AML-193 (cell line): ENCODE measurements at regions not wholly inside any gene's neighbourhood (a gene's known extent, or its start where the extent isn't known, plus 50 kb on each side); places are given as distances from the start of the nearest gene placed in this dataset.

Experiments used
- DNase-seq, 2 experiments: peaks; one replicate each; lab custom pipeline; 2025; lab: John Stamatoyannopoulos, UW

DNA sequence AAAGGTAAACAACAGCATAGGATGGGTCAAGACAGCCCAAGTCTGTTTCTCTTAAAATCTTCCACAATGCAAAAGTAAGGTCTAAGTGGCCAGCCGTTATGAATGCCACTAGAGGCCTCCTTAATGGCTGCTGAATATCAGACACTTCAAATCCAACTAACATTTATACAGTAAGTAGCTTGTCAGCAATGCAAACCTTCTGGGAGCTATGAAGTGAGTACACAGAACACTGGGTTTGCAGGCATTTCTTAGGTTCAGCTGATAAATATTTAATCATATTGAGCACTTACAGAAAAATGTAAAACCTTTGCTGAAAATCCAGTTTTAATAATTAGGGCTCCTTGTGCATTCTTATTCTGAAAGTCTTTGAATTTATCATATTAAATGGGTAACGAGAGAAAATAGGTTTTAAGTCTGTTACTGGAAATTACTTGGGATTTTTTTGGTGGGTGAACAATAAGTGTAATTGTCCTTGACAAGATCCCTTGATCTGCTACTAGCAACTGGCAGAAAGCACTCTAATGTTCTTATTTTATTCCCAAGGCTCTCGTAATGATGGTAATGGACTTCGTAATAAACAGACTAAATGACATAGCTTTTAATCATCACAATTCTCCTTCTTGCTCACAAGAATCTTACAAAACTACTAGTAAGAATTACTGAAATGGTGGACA, 141.7 kb upstream of the GPR149 start:
- no peak for DNase-seq

DNA sequence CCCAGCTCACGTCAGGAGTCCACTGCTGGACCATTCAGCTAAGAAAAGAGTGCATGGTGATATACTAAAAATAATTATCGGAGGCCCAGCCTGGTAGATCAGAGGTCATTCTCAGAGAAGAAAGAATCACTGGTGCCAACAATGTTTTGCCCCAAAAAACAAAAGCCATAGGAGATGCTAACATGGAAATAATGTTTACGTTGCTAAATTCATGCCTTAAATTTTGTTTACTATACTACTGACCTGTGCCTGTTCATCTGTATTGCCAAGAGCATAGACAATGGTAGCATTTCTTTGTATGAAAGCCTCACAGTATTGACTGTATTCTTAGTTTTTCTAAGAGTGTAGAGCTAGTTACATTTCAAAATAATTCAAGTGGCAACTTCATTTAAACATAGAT, 138.1 kb upstream of the GPR149 start:
- no peak for DNase-seq

DNA sequence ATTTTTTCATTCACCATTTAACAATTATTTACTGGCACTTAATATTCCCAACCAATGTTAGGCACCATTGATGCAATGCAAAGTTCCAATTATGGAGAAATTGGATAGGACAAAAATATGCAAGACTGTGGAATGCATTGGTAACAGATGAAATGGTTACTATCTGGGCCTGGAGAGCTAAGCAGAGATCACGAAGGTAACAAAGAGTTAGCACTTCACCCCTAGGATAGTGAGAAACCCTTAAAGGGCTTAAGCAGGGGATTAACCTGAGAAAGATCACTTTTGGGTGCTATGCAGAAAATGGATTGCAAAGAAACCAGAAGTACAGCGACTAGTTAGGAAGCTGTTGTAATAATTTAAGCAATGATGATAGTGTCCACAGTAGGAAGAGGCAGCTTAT, 129.6 kb upstream of the GPR149 start:
- peak in 1 of 2 experiments; percentile 17 for DNase-seq

DNA sequence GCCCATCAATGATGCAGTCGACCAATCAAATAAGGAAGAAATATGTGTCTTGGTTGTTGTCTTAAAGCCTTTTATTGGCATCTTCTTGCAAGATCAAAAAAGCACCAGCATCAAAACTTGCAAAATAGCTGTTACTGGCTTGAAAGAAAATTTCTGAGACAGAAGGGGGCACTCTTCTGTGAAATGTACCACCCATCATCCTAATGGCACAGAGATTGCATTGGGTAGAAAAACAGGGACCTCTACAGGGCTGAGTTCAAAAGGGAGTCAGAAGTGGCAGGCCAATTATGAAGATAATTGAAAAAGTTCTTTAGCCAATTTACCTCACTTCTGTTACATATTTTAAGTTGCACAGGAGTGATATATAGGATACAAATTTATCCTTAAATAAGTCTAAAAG, 122.3 kb upstream of the GPR149 start:
- peak in 1 of 2 experiments; percentile 10 for DNase-seq

DNA sequence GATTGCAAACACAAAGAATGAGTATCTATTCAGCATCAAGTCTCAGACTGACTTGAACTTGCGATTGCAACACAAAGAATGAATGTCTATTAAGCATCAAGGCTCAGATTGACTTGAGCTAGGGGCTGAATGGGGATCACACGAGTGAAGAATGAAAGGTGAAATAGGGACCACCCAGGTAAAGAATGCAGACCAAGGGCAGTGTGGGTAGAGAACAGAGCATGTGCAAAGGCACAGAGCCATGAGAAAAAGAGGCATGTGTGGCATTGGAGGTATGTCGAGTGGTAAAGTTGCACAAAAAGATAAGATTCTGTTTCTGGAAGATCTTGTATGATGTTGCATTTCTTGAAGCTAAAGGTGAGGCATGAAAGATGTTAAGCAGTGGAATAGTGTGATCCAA, 119.4 kb upstream of the GPR149 start:
- no peak for DNase-seq

DNA sequence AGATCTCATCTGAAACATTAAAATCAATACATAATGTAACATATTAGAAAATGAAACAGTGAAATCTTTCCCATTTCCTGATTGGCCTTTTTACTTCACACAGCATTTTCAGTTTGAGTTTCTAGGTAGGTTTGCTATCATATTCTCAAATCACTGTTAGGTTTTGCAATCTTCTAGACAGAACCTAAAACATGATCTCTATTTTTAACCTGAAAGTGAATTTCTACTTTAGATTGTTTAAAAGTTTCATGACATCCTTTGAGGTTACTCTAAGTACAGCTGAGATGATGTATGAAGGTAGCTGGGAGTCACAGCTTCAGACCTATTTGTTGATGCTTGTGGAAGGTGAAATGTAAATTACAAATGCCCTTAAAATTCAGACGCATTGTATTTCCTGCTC, 118.4 kb upstream of the GPR149 start:
- DNase-seq, result no peak

DNA sequence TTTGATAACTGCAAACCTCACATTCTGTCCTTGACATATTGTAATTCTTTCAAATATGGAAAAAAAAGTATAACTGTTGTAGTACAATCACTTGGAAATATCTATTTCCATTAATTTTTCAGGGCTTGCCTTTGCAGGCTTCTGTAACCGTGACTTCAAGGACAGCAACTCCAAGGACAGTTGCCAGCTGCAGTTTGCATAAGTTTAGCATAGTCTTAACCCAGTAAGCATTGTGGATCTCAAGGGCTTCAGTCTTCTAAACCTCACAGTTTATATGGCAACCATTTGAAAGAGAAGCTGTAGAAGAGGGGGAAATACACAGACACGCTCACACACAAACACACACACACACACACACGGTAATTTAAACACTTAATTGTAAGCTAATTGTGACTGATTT, 112.8 kb upstream of the GPR149 start:
- DNase-seq, result no peak

DNA sequence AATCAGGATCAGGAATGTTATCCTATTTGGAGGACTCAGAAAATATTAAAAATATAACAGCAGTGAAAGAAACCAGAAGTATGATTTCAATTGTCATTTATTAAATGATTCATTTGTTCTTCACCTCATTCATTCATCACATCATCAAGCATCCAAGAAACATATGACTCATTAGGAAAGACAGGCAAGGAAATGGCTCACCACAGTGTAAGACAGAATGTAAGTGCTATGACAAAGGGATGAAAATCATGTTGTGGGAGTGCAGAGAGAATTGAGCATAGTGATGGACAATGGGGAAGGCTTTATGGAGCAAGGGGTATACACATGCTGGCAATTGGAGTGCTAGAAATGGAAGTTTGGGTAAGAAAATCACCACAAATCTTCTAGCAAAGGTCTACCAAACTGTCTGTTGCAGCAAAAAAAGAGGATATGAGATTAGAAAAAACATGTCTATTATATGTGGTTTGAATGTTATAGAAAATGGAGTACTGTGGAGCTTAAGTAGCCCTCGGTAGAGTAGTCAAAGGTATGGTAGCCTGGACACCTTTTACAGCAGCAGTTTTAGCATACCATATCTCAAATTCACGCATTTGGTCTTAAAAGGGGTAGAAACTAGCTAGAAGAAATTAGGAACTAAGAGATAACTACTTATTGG, 111.1 kb upstream of the GPR149 start:
- no peak for DNase-seq

DNA sequence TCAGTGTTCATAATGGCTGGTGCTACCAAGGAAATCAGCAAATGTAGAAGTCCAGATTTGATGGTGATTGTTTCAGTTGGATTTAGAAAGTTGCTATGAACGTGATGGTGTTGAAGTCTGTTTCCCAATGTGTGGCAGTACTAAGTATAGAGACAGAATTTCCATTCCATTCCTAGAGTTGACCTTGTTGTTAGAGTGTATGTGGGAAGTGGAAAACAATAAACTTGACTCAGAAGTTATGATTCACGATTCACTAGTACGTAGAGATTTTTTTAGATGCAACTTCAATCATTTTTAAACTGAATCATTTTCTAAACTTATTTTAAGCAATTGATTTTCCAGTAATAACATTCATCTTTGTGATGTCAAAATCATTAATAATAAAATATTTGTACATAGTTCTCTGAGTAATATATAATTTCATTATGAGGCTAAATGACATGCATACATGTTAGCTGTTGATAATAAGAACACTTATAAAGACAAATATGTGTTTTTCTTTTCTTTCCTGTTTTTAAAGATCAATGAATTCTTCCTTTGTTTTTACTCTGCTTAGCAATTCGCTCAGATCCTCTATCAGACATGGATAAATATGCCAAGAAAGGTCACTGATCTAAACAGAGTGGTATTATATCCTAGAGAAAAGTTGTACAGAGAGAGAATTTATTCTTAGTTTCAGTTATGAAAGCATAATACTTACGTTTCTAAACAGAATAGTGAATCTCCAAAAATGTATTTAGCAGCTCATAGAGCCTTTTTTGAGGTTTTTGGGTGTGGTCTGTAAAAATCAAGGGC, 108.8 kb upstream of the GPR149 start:
- DNase-seq, result no peak

DNA sequence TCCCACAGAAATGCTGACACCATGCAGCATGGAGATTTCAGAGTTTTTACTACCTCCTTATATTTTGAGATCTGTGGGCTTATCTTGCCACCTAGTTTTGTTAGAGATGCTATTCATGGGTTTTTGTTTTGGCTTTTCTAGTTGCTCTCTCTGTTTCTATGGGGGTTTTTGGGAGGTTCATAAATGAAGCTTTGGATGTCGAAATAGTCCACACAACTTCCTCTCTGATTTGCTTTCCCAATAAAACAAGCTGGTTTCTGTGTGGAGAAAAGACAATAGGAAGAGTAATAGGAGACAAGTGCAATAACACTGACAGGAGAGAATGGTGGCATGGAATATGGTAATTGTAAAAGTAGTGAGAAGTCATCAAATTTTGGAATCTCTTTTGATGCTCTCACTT, 106.8 kb upstream of the GPR149 start:
- peak; percentile 69 to 75 for DNase-seq

DNA sequence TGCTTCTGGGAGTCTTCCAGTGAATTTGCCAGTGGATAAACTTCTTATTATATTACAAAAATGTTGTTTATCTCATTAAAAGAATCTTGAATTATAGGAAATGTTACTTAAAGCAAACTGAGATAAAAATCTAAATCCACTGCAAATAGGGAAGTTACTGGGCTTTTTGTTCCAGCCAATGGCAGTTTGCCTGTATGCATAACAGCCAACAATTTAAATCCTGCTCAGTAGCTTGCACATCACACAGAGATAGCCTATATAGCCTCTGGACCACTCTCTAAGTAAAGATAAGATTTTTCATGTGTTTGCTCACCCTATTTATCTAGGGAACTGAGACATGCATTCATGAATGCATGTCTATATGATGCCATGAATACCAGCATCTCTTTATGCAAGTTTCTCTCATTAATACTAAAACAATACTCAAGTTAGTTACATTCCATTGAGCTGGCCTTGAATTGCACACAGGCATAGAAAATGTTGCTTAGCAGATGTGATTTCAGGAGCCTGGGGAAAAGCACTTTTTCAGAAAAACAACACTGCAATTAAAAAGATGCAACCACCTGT, 92.1 kb upstream of the GPR149 start:
- no peak for DNase-seq

DNA sequence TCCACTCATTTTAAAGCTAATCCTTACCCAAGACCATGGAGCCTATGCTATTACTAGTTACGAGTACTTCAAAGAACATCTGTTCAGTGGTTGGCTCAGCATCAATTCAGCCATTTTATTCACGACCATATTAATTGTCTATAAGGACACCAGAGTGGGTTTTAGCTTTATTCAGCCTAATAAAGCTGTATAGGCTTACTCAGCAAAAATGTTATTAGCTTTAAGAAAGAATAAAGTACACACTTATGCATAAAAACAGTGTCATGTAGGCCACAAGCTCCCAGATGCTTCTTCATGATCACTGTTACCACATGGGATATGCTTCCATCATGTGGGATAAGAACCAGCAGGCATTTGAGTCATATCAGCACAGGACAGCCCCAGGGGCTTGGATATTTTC, 87.4 kb upstream of the GPR149 start:
- no peak for DNase-seq

DNA sequence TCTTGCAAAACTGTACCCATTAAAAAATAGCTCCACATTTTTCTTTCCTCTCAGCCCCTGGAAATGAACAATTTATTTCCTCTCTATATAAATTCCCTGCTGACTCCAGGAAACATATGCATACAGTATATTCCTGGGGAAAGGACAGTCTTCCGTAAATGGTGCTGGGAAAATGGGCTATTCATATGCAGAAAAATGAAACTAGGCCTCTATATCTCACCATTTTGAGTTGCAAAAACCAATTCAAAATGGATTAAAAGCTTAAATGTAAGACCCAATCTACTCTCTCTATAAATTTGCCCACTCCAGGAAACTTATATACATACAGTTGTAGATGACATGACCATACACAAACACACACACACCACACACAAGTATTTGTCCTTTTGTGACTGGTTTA, 85.9 kb upstream of the GPR149 start:
- DNase-seq, result no peak

DNA sequence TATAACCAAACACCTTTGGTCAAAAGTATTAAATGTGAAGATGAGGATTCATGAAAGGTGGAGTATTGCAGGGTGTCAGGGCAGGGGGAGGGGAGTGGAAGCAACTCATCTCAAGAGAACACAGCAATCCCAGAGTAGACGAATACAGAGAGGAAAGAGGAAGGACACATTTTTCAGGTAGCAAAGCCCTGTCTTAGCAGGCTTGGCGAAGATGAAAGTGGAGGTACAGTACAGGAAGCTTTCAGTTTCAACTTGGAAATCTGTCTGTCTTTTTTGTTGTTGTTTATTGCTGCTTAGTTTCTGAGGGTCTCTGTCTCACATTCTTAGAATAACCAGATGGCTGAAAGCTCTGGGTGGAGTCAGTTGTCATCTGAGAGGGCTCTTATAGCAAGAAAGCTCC, 80.8 kb upstream of the GPR149 start:
- DNase-seq, result no peak

DNA sequence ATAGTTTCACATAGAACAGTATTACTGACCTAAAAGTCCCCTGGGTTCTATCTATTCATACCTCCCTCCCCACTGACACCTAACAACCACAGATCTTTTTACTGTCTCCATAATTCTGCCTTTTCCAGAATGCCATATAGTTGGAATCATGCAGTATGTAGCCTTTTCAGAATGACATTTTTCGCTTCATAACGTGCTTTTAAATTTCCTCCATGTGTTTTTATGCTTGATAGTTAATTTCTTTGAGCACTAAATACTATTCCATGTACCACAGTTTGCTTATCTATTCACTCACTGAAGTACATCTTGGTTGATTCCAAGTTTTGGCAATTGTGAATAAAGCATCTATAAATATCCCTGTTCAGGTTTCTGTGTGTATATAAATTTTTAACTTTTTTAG, 77.7 kb upstream of the GPR149 start:
- no peak for DNase-seq

DNA sequence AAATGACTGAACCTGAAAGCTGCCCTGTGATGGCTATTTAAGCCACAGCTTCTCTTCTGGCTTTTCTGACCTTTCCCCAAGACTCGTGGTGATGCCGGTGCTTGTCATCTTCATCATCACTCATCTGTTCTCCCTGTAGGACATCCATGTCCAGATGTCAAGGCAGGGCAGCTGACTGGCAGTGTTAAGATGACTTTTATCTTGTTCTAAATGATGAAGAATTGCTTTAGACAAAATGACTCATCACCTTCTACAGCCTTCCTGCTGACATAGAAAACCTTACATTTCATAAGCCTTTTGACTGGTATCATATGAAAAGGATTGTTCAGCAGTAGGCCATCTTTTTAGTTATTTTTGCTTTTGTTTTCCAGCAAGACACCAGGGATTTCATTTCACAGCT, 67.0 kb upstream of the GPR149 start:
- DNase-seq, result no peak

DNA sequence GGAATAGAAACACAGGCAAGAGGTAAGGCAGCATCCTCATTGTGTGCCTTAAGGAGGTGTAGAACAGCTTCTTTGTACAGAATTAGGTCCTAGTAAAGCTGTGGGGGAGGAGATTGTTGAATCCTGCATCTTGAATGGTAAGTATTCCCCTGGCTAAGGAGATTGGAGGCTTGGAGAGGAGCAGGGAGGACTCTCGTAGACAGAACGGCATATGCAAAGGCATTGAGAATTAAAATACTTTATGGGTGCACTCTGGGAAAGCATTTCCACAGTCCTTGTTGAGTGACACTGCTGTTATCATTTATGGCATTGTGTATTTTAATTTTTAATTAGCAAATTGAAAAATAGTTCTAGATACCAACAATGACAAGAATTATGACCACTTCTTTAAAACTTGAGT, 66.5 kb upstream of the GPR149 start:
- DNase-seq, result no peak

DNA sequence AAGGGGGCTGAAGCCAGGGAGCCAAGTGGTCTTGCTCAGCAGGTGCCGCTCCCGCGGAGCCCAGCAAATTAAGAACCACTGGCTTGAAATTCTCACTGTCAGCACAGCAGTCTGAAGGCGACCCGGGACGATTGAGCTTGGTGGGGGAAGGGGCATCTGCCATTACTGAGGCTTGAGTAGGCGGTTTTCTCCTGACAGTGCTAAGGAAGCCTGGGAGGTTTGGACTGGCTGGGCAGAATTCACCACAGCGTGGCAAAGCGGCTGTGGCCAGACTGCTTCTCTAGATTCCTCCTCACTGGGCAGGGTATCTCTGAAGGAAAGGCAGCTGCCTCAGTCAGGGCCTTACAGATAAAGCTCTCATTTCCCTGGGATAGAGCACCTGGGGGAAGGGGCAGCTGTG, 57.0 kb upstream of the GPR149 start:
- no peak for DNase-seq

DNA sequence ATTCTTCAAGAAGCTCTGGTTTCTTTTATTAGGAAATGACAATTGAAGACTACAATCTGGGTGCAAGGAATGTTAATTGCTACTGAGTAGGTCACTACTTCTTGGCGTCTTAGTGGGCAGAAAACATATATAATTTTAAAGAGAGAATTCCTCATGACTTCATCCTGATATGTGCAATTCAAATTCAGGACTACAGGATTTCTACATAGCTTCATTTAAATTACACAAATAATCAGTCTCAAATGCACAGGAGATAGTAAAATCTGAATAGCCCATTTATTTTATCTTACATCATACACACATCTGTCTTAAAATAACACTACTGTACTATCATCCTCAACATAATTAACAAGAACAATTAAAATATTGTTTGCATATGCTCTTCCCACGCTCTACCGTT, 52.5 kb upstream of the GPR149 start:
- DNase-seq, result no peak

DNA sequence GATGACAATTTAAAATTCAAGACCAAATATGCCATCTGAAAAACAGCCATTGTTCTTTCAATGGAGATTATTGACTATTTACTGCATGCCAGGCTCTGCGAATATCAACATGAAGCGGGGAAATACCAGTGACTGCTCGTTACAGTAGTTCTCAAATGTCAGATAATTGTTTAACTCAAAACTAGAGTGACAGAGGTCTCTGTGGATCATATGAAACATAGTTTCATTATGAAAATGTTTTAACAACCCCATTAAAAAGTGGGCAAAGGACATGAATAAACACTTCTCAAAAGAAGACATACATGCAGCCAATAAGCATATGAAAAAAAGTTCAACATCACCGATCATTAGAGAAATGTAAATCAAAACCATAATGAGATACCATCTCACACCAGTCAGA, 50.0 kb upstream of the GPR149 start:
- DNase-seq, result no peak
